ENCODE measurements at regions not wholly inside any gene's neighbourhood (a gene's known extent, or its start where the extent isn't known, plus 50 kb on each side); places are given as distances from the start of the nearest gene placed in this dataset.

GRCh38 chr4:53706422-53707032, 115.2 kb upstream of the LNX1 start:
- Histone ChIP-seq H3K36me3 (no peaks in the 10 kb centered on the region), H3K9me3 (no peaks in the 10 kb centered on the region), H3K4me3 (no peak overlapping the region), H3K27me3 (no peaks in the 10 kb centered on the region), H3K4me1 (peaks cover 0 to 18% (median 16%) of the 10 kb centered on the region in 4 donors), H3K27ac (no peak overlapping the region)
- intact Hi-C loops (cut with DNase I), result loop anchor here (1.0 kb wide), 1 partner anchor 202 kb away; no protein-coding TSS in a partner anchor
- TF ChIP-seq, protein P1, sequence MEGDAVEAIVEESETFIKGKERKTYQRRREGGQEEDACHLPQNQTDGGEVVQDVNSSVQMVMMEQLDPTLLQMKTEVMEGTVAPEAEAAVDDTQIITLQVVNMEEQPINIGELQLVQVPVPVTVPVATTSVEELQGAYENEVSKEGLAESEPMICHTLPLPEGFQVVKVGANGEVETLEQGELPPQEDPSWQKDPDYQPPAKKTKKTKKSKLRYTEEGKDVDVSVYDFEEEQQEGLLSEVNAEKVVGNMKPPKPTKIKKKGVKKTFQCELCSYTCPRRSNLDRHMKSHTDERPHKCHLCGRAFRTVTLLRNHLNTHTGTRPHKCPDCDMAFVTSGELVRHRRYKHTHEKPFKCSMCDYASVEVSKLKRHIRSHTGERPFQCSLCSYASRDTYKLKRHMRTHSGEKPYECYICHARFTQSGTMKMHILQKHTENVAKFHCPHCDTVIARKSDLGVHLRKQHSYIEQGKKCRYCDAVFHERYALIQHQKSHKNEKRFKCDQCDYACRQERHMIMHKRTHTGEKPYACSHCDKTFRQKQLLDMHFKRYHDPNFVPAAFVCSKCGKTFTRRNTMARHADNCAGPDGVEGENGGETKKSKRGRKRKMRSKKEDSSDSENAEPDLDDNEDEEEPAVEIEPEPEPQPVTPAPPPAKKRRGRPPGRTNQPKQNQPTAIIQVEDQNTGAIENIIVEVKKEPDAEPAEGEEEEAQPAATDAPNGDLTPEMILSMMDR (IDR thresholded peaks at IDR 0.05), result peak in 3 of 4 experiments; percentile 15 to 36 (median 17)
- TF ChIP-seq POLR2AphosphoS5 (IDR thresholded peaks at IDR 0.05), result no peak
- WGBS, 2 donors, result 67 to 76% methylated on average over 8 of the region's 8 CpGs
- DNase-seq, result no peak

DNA sequence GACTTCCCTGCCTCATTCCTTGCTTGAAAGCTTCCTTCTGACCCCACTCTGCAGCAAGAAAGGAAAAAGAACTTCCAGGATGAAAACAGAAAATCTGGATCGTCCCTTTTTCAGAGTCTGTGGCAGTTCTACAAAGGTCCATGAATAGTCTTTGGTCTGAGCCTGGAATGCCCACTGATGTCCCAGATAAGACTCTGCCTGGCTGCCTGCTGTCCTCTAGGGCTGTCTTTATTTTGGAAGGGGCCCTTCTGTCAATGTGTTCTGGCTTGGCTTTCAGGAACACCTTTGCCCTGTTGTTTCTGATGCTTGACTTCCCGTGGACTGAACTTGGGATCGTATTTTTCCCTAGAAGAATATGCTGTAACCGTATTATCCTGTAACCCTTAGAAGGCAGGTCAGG, 114.7 kb upstream of the LNX1 start:
- H3K27me3 ChIP-seq, result no peaks in the 10 kb centered on the region
- WGBS, 2 donors, result 53 to 65% methylated on average over 4 of the region's 4 CpGs
- intact Hi-C loops (cut with DNase I), result loop anchor here (1.0 kb wide), 1 partner anchor 202 kb away; no protein-coding TSS in a partner anchor
- H3K27ac ChIP-seq, result no peak overlapping the region
- H3K36me3 ChIP-seq, result no peaks in the 10 kb centered on the region
- H3K4me3 ChIP-seq, result no peak overlapping the region
- no peak for DNase-seq
- peaks cover 0 to 18% (median 16%) of the 10 kb centered on the region in 4 donors for H3K4me1 ChIP-seq
- TF ChIP-seq, protein P1 (IDR thresholded peaks at IDR 0.05), result no peak
- TF ChIP-seq POLR2AphosphoS5 (IDR thresholded peaks at IDR 0.05), result no peak
- TF ChIP-seq EP300 (IDR thresholded peaks at IDR 0.05), result no peak
- TF ChIP-seq POLR2A (IDR thresholded peaks at IDR 0.05), result no peak
- H3K9me3 ChIP-seq, result no peaks in the 10 kb centered on the region

DNA sequence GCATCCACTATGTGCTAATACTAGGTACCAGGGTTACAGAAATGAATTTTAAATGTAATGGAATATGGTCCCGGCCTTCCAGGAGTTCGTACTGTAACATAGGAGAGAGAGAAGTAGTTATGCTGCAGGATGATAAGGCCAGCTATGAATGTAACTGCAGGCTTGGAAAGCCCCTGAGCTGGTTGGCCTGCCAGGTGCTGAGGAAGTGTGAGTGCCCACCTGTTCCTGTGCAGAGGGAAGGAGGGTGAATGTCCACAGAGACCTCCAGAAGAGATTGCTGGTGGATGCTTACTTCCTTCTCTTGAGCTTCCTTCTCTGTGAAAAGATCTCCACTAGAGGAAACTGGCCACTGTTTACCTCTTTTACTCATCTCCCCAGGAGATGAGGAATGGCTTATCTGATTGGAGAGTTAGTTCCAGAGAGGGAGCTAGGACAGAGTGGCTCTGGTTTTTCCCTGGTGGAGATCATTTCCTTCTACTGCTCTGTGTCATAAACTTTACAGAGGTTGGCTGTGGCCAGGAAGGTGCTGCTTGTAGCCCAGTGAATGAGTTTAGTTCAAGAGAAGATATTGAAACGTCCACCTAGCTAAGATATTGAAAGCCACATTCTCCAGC, 114.0 kb upstream of the LNX1 start:
- Histone ChIP-seq H3K27ac (no peak overlapping the region), H3K27me3 (no peaks in the 10 kb centered on the region), H3K9me3 (no peaks in the 10 kb centered on the region), H3K4me1 (peaks cover 0 to 18% (median 16%) of the 10 kb centered on the region in 4 donors), H3K36me3 (no peaks in the 10 kb centered on the region), H3K4me3 (no peak overlapping the region)
- WGBS, 2 donors, result 60 to 69% methylated on average over 3 of the region's 3 CpGs
- TF ChIP-seq EP300 (IDR thresholded peaks at IDR 0.05) (no peak), POLR2AphosphoS5 (IDR thresholded peaks at IDR 0.05) (no peak), POLR2A (IDR thresholded peaks at IDR 0.05) (no peak)
- TF ChIP-seq, protein P1 (IDR thresholded peaks at IDR 0.05), result no peak
- no peak for DNase-seq
- intact Hi-C loops (cut with DNase I), result no loop called here

- H3K4me1 ChIP-seq, result peaks cover 0 to 18% (median 16%) of the 10 kb centered on the region in 4 donors
- H3K9me3 ChIP-seq, result no peaks in the 10 kb centered on the region
- intact Hi-C loops (cut with DNase I), result no loop called here
- no peak for DNase-seq
- TF ChIP-seq POLR2A (IDR thresholded peaks at IDR 0.05) (no peak), POLR2AphosphoS5 (IDR thresholded peaks at IDR 0.05) (no peak)
- H3K27ac ChIP-seq, result no peak overlapping the region
- H3K27me3 ChIP-seq, result no peaks in the 10 kb centered on the region
- 92 to 94% methylated on average over 2 of the region's 2 CpGs for WGBS, 2 donors
- no peaks in the 10 kb centered on the region for H3K36me3 ChIP-seq
- no peak overlapping the region for H3K4me3 ChIP-seq
These were observed 113.0 kb upstream of the LNX1 start for GRCh38 chr4:53704329-53704728.

DNA sequence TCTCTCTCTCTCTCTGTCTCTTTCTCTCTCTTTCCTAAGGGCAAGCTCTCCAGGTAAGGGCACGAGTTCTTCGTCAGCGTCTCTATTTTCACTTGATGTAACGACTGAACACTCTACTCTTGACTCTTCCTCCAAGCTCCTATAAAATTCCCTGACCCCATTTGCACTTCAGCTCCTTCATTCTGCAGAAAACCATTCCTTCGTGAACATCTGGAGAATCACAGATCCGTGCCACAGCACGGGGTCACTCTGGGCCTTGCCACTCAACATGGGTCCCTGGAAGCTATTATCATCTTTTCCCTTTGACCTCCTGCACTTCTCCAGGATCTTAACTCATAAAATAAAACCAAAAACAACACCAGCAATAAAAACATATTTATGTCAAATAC, 112.0 kb upstream of the LNX1 start:
- Histone ChIP-seq H3K27ac (peak overlapping the region; percentile 29 to 60 (median 54)), H3K4me3 (peak overlapping the region in 3 of 4 donors; percentile 24 to 38 (median 30)), H3K36me3 (no peaks in the 10 kb centered on the region), H3K9me3 (no peaks in the 10 kb centered on the region), H3K27me3 (no peaks in the 10 kb centered on the region), H3K4me1 (peaks cover 0 to 18% (median 16%) of the 10 kb centered on the region in 4 donors)
- DNase-seq, result no peak
- intact Hi-C loops (cut with DNase I), result no loop called here
- no peak for TF ChIP-seq POLR2AphosphoS5 (IDR thresholded peaks at IDR 0.05)
- no peak for TF ChIP-seq POLR2A (IDR thresholded peaks at IDR 0.05)
- TF ChIP-seq EP300 (IDR thresholded peaks at IDR 0.05), result no peak
- TF ChIP-seq, protein P1 (IDR thresholded peaks at IDR 0.05), result no peak
- WGBS, 2 donors, result 11 to 69% methylated on average over 7 of the region's 7 CpGs
